T-helper 2 cell treated with Interferon-gamma antibody and Interleukin-4, amounts not matched to agents 100 ng/mL and 5 ng/mL, for 36 hours (primary cell): ENCODE measurements at regions not wholly inside any gene's neighbourhood (a gene's known extent, or its start where the extent isn't known, plus 50 kb on each side); places are given as distances from the start of the nearest gene placed in this dataset.

Experiments
- intact Hi-C: fragments of 100-400 bp; cut with micrococcal nuclease; formaldehyde crosslinking; loops from one replicate; pipeline ENCODE4 v1.15.1; 2023

GRCh38 chr3:127405010-127405598 is 117.3 kb upstream of the PRR20G start:
- intact Hi-C loops = no loop called here

GRCh38 chr3:127404221-127405009 is 116.6 kb upstream of the PRR20G start:
- intact Hi-C loops = no loop called here

- intact Hi-C loops = no loop called here
Measured at GRCh38 chr3:127403795-127404194, 115.9 kb upstream of the PRR20G start.

GRCh38 chr3:127399154-127399553 is 111.3 kb upstream of the PRR20G start:
- intact Hi-C loops = no loop called here

- intact Hi-C loops = no loop called here
Measured at GRCh38 chr3:127396473-127396872, 108.6 kb upstream of the PRR20G start.

- intact Hi-C loops = no loop called here
Measured at GRCh38 chr3:127395663-127396355, 108.0 kb upstream of the PRR20G start.

GRCh38 chr3:127394984-127395662 is 107.3 kb upstream of the PRR20G start:
- intact Hi-C loops = no loop called here

- intact Hi-C loops = no loop called here
Measured at GRCh38 chr3:127394031-127394430, 106.2 kb upstream of the PRR20G start.

GRCh38 chr3:127393131-127393820 is 105.4 kb upstream of the PRR20G start:
- intact Hi-C loops = no loop called here

- intact Hi-C loops = no loop called here
Measured at GRCh38 chr3:127392156-127392490, 104.3 kb upstream of the PRR20G start.

- intact Hi-C loops = no loop called here
Measured at GRCh38 chr3:127391436-127392155, 103.8 kb upstream of the PRR20G start.

- intact Hi-C loops = no loop called here
Measured at GRCh38 chr3:127390365-127391025, 102.6 kb upstream of the PRR20G start.

GRCh38 chr3:127389913-127390312 is 102.1 kb upstream of the PRR20G start:
- intact Hi-C loops = no loop called here

- intact Hi-C loops = no loop called here
Measured at GRCh38 chr3:127389420-127389819, 101.6 kb upstream of the PRR20G start.

- intact Hi-C loops = no loop called here
Measured at GRCh38 chr3:127388427-127388826, 100.6 kb upstream of the PRR20G start.

- intact Hi-C loops = no loop called here
Measured at GRCh38 chr3:127387556-127388153, 99.8 kb upstream of the PRR20G start.

- intact Hi-C loops = no loop called here
Measured at GRCh38 chr3:127387119-127387518, 99.3 kb upstream of the PRR20G start.

GRCh38 chr3:127386490-127386889 is 98.6 kb upstream of the PRR20G start:
- intact Hi-C loops = no loop called here

- intact Hi-C loops = no loop called here
Measured at GRCh38 chr3:127385540-127385870, 97.7 kb upstream of the PRR20G start.
